ENCODE measurements at regions not wholly inside any gene's neighbourhood (a gene's known extent, or its start where the extent isn't known, plus 50 kb on each side); places are given as distances from the start of the nearest gene placed in this dataset.

DNA sequence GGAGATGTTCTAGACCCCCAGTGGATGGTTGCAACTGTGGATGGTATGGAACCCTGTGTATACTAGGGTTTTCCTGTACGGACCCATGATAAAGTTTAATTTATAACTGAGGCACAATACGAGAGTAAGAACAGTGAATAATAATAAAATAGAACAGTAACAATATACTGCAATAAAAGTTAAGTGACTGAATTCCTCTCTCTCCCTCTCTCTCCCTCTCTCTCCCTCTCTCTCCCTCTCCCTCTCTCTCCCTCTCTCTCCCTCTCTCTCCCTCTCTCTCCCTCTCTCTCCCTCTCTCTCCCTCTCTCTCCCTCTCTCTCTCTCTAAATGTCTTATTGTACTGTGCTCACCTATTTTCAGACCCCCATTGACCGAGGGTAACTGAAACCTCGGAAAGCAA, 291.0 kb downstream of the IRF8 start:
- H3K27me3 ChIP-seq (ENCODE audit: insufficient read depth, low read depth, severe bottlenecking), result no peaks in the 10 kb centered on the region
- no peaks in the 10 kb centered on the region for H3K36me3 ChIP-seq
- no peaks in the 10 kb centered on the region for H3K9me3 ChIP-seq (ENCODE audit: severe bottlenecking)
- no peak for DNase-seq
- no peak overlapping the region for H3K4me3 ChIP-seq (ENCODE audit: low read depth, low read length)
- no peak overlapping the region for H3K27ac ChIP-seq
- TF ChIP-seq, protein P1, sequence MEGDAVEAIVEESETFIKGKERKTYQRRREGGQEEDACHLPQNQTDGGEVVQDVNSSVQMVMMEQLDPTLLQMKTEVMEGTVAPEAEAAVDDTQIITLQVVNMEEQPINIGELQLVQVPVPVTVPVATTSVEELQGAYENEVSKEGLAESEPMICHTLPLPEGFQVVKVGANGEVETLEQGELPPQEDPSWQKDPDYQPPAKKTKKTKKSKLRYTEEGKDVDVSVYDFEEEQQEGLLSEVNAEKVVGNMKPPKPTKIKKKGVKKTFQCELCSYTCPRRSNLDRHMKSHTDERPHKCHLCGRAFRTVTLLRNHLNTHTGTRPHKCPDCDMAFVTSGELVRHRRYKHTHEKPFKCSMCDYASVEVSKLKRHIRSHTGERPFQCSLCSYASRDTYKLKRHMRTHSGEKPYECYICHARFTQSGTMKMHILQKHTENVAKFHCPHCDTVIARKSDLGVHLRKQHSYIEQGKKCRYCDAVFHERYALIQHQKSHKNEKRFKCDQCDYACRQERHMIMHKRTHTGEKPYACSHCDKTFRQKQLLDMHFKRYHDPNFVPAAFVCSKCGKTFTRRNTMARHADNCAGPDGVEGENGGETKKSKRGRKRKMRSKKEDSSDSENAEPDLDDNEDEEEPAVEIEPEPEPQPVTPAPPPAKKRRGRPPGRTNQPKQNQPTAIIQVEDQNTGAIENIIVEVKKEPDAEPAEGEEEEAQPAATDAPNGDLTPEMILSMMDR (IDR thresholded peaks at IDR 0.05; ENCODE audit: low read depth, low read length), result no peak

DNA sequence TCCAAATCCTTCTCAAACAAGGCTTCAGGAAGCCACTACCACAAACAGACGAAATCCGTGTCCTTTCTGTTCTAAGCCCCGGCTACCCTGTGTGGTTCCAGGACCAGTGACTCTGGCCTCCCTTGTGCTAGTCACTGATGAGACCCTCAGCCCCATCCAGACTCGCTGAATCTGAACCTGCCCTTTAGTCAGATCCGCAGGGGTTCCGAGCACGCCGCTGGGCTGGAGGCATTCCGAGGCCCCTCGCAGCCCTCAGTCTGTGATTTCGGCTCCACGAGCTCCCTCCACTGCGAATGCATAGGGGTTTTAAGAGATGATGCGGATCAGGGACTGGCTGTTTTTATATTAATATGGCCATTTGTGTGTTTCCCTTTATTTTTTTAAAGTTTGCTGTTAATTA, 292.7 kb downstream of the IRF8 start:
- H3K27me3 ChIP-seq (ENCODE audit: insufficient read depth, low read depth, severe bottlenecking), result no peaks in the 10 kb centered on the region
- no peaks in the 10 kb centered on the region for H3K36me3 ChIP-seq
- no peak overlapping the region for H3K27ac ChIP-seq
- H3K9me3 ChIP-seq (ENCODE audit: severe bottlenecking), result no peaks in the 10 kb centered on the region
- TF ChIP-seq, protein P1 (IDR thresholded peaks at IDR 0.05; ENCODE audit: low read depth, low read length), result no peak
- no peak for DNase-seq
- no peak overlapping the region for H3K4me3 ChIP-seq (ENCODE audit: low read depth, low read length)

DNA sequence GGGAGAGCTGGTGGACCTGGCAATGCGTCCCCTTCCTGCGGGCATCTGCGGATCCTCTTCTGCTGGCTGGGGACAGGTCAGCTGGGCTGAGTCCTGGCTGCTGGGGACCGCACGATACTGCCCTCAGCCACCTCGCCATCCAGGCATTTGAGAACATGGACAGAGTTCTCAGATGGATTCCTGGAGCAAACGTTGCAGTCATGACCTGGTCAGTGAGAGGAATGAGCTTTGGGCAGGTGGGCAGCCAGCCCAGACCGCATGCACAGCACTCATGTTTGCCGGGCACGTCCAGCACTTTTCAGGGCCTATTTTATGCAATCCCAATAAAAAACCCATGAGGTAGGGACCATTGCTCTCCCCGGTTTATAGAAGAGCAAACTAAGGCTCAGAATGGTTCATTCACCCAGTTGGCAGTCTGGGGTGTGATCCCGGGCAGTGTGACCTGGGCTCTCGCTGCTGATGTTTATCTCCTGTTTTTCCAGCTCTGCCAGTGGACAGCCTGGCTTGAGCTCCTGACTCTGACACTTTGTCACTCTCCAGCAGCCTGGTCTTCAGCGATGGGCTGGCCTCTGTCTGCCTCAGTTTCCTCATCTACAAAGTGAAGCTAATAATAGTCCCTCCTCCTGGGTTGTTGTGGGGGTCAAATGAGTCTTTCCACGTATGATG, 294.7 kb downstream of the IRF8 start:
- TF ChIP-seq, protein P1 (IDR thresholded peaks at IDR 0.05; ENCODE audit: low read depth, low read length), result no peak
- Histone ChIP-seq H3K4me3 (ENCODE audit: low read depth, low read length) (no peak overlapping the region), H3K27ac (no peak overlapping the region), H3K9me3 (ENCODE audit: severe bottlenecking) (no peaks in the 10 kb centered on the region), H3K27me3 (ENCODE audit: insufficient read depth, low read depth, severe bottlenecking) (no peaks in the 10 kb centered on the region), H3K36me3 (no peaks in the 10 kb centered on the region)
- no peak for DNase-seq

DNA sequence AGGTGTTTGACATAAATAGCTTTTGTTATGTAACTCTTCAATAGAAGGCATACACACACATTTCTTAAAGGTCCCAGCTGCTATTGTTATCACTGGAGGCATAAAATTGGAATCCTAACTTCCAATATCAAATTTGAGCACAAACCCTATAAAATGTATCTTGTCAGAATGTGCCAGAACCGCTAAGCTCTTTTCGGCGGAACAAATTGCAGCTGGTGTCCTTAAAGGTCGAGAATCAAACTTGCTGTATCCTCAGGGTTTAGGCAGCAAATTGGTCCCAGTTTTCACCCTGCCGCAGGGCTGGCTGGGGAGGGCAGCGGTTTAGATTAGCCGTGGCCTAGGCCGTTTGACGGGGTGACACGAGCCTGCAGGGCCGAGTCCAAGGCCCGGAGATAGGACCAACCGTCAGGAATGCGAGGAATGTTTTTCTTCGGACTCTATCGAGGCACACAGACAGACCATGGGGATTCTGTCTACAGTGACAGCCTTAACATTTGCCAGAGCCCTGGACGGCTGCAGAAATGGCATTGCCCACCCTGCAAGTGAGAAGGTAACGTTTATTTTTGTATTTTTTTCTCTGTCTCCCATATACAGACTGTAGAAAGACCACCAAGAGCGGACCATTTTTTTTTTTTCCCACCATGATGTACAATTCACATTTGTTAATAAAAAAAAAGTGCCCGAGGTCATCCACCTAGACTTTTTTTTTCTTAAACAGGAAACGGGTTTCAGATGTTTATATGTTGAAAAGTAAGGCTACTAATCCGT, 297.1 kb downstream of the IRF8 start:
- no peaks in the 10 kb centered on the region for H3K9me3 ChIP-seq (ENCODE audit: severe bottlenecking)
- no peaks in the 10 kb centered on the region for H3K36me3 ChIP-seq
- no peaks in the 10 kb centered on the region for H3K27me3 ChIP-seq (ENCODE audit: insufficient read depth, low read depth, severe bottlenecking)
- no peak overlapping the region for H3K4me3 ChIP-seq (ENCODE audit: low read depth, low read length)
- no peak overlapping the region for H3K27ac ChIP-seq
- TF ChIP-seq, protein P1 (IDR thresholded peaks at IDR 0.05; ENCODE audit: low read depth, low read length), result no peak
- DNase-seq, result no peak

DNA sequence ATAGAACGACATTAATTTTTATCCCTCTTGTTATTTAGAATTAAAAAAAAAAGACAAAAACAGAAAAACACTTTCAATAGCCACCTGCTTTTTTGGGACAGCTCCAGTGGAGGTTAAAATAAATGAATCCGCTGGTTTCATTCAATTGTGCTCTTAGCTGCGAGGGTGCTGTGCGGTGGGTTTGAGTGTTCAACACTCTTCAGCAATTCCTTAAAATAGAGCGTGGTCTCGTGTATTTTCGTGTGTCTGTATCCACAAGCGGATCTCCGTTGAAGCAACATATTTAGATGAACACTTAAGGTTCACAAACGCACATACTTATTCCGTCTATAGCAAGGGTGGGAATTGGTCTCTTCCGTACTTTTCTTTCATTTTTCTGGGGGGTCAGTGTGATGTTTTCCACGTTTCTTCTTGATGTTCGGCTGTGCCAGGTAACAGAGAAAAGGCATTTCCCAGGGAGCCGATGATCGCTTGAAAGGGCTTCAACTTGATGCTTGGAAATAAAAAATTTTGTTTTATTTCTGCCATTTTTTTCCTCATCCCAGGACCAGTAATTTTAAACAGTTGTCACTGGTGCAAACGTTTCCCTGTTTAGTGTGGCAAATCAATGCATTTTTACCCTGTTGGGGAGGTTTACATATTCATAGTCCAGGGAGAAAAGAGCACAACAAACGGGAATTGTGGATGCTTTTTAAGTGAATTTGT, 297.9 kb downstream of the IRF8 start:
- H3K9me3 ChIP-seq (ENCODE audit: severe bottlenecking), result no peaks in the 10 kb centered on the region
- H3K27me3 ChIP-seq (ENCODE audit: insufficient read depth, low read depth, severe bottlenecking), result no peaks in the 10 kb centered on the region
- H3K4me3 ChIP-seq (ENCODE audit: low read depth, low read length), result no peak overlapping the region
- no peaks in the 10 kb centered on the region for H3K36me3 ChIP-seq
- TF ChIP-seq, protein P1 (IDR thresholded peaks at IDR 0.05; ENCODE audit: low read depth, low read length), result no peak
- H3K27ac ChIP-seq, result no peak overlapping the region
- DNase-seq, result no peak
